WTC11 (cell line): ENCODE measurements at regions not wholly inside any gene's neighbourhood (a gene's known extent, or its start where the extent isn't known, plus 50 kb on each side); places are given as distances from the start of the nearest gene placed in this dataset.

ENCODE experiments used
- ATAC-seq: fragments of 200-7000 bp; cut with Tn5 transposase; 2 replicates; pipeline ENCODE4 v1.10.0; 2021; ENCODE audit warnings: mild to moderate bottlenecking, moderate library complexity
- CTCF ChIA-PET: fragments of 300-600 bp; sonication (Branson Sonifier 250); formaldehyde crosslinking; loops from one replicate; lab custom pipeline; 2021; ENCODE audit warnings: antibody characterized with exemption; lab: Charles Lee
- POLR2A ChIA-PET: fragments of 350-600 bp; sonication (Branson Sonifier 250); formaldehyde crosslinking; loops from one replicate; lab custom pipeline; 2021; ENCODE audit warnings: antibody characterized with exemption; lab: Charles Lee
- DNase-seq: peaks from one replicate; pipeline ENCODE4 v3.0.0; 2021; ENCODE audit warnings: low spot score
- H3K27ac Mint-ChIP-seq: 2 replicates; pipeline ENCODE4 v1.8.0; 2021; ENCODE audit warnings: mixed read lengths
- H3K27me3 Mint-ChIP-seq: 2 replicates; pipeline ENCODE4 v1.8.0; 2021; ENCODE audit warnings: low read depth, mild to moderate bottlenecking, moderate library complexity, mixed read lengths
- H3K36me3 Mint-ChIP-seq: 2 replicates; pipeline ENCODE4 v1.8.0; 2021; ENCODE audit warnings: mixed read lengths
- H3K4me1 Mint-ChIP-seq: 2 replicates; pipeline ENCODE4 v1.8.0; 2022; ENCODE audit warnings: mixed read lengths
- H3K4me3 Mint-ChIP-seq: 2 replicates; pipeline ENCODE4 v1.8.0; 2021; ENCODE audit warnings: mild to moderate bottlenecking, moderate library complexity, mixed read lengths
- H3K9me3 Mint-ChIP-seq: 2 replicates; pipeline ENCODE4 v1.8.0; 2021; ENCODE audit warnings: mixed read lengths
- ATF1 ChIP-seq: sonication (generic); formaldehyde crosslinking; IDR thresholded peaks from 2 replicates; pipeline ENCODE4 v1.8.1; 2023; ENCODE audit warnings: mild to moderate bottlenecking, moderate library complexity, missing genetic modification reagents
- ETV6 ChIP-seq: sonication (generic); formaldehyde crosslinking; IDR thresholded peaks from 2 replicates; pipeline ENCODE4 v1.8.1; 2022; ENCODE audit warnings: mild to moderate bottlenecking, missing genetic modification reagents
- FOXK1 ChIP-seq: sonication (generic); formaldehyde crosslinking; IDR thresholded peaks from 2 replicates; pipeline ENCODE4 v1.8.0; 2022; ENCODE audit warnings: mild to moderate bottlenecking, moderate library complexity, missing genetic modification reagents
- FOXP4 ChIP-seq: sonication (generic); formaldehyde crosslinking; IDR thresholded peaks from 2 replicates; pipeline ENCODE4 v1.8.0; 2022; ENCODE audit warnings: mild to moderate bottlenecking, missing genetic modification reagents
- GRHL2 ChIP-seq: fragments of 250-450 bp; sonication (Bioruptor Pico); IDR thresholded peaks from 2 replicates; pipeline ENCODE4 v1.8.0; 2022; ENCODE audit warnings: mild to moderate bottlenecking, moderate library complexity; ENCODE audit not compliant: insufficient replicate concordance, severe bottlenecking
- IRF2 ChIP-seq: sonication (generic); formaldehyde crosslinking; IDR thresholded peaks from 2 replicates; pipeline ENCODE4 v1.8.0; 2022; ENCODE audit warnings: low read depth, missing genetic modification reagents, borderline replicate concordance
- JAZF1 ChIP-seq: fragments of 250-450 bp; sonication (Bioruptor Pico); IDR thresholded peaks from 2 replicates; pipeline ENCODE4 v1.9.0; 2021; ENCODE audit warnings: moderate library complexity, mild to moderate bottlenecking, inconsistent platforms
- MYBL2 ChIP-seq: sonication (generic); formaldehyde crosslinking; IDR thresholded peaks from 2 replicates; pipeline ENCODE4 v1.8.1; 2023; ENCODE audit warnings: mild to moderate bottlenecking, moderate library complexity, missing genetic modification reagents
- NR2C2 ChIP-seq: sonication (generic); formaldehyde crosslinking; IDR thresholded peaks from 2 replicates; pipeline ENCODE4 v1.8.0; 2022; ENCODE audit warnings: mild to moderate bottlenecking, missing genetic modification reagents
- OVOL2 ChIP-seq: fragments of 250-450 bp; sonication (Bioruptor Pico); IDR thresholded peaks from 2 replicates; pipeline ENCODE4 v1.9.0; 2021; ENCODE audit warnings: mild to moderate bottlenecking, borderline replicate concordance
- TCF7 ChIP-seq: sonication (generic); formaldehyde crosslinking; IDR thresholded peaks from 2 replicates; pipeline ENCODE4 v1.8.0; 2022; ENCODE audit warnings: mild to moderate bottlenecking, low read depth, missing genetic modification reagents, moderate library complexity
- TEAD4 ChIP-seq: sonication (generic); formaldehyde crosslinking; IDR thresholded peaks from 2 replicates; pipeline ENCODE4 v1.8.0; 2022; ENCODE audit warnings: mild to moderate bottlenecking, missing genetic modification reagents
- TP53 ChIP-seq: sonication (generic); formaldehyde crosslinking; IDR thresholded peaks from 2 replicates; pipeline ENCODE4 v1.8.1; 2023; ENCODE audit warnings: mild to moderate bottlenecking, missing genetic modification reagents
- ZNF423 ChIP-seq: fragments of 250-450 bp; sonication (Bioruptor Pico); IDR thresholded peaks from 2 replicates; pipeline ENCODE4 v2.1.2; 2022; ENCODE audit warnings: mild to moderate bottlenecking, moderate library complexity
- ZNF671 ChIP-seq: fragments of 250-450 bp; sonication (Bioruptor Pico); IDR thresholded peaks from 2 replicates; pipeline ENCODE4 v1.8.0; 2021; ENCODE audit warnings: mild to moderate bottlenecking
- TF ChIP-seq, protein P1 (sequence below): sonication (generic); formaldehyde crosslinking; IDR thresholded peaks from 2 replicates; pipeline ENCODE4 v1.8.0; 2023; ENCODE audit warnings: missing genetic modification reagents, mild to moderate bottlenecking, borderline replicate concordance
- TF ChIP-seq, protein P2 (sequence below): fragments of 250-450 bp; sonication (Bioruptor Pico); IDR thresholded peaks from 2 replicates; pipeline ENCODE4 v1.9.0; 2021; ENCODE audit warnings: mild to moderate bottlenecking, borderline replicate concordance
- TF ChIP-seq, protein P3 (sequence below): sonication (generic); formaldehyde crosslinking; IDR thresholded peaks from 2 replicates; pipeline ENCODE4 v1.8.1; 2022; ENCODE audit warnings: mild to moderate bottlenecking, moderate library complexity, missing genetic modification reagents
- TF ChIP-seq, protein P4 (sequence below): fragments of 250-450 bp; sonication (Bioruptor Pico); IDR thresholded peaks from 2 replicates; pipeline ENCODE4 v1.8.0; 2021; ENCODE audit warnings: mild to moderate bottlenecking

DNA sequence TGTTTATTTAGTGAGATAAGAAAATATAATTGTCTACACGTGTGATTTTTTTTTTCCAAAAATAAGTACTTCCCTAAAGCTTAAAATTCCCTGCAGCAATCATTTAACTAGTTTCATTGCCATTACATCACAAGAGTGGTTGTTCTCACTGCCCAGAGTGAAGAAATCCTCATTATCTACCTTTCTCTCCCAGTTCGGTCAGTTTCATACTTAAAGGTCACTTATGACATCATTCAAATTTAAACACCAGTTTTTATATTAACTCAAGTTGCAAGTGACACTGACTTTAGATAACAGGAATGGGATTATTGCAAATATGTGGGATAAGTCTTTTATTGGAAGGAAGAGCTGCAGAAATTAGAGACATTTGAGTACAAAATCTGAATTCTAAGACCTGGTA lies 1699.8 kb upstream of the IGFBP7 start:
- H3K9me3 Mint-ChIP-seq = no peaks in the 10 kb centered on the region
- ChIA-PET CTCF (interaction anchor here (0.5 kb wide), 1 partner anchor 17 kb away, joined by 3 read pairs; no protein-coding TSS in a partner anchor), POLR2A (no interaction called here)
- H3K27me3 Mint-ChIP-seq = no peaks in the 10 kb centered on the region
- H3K4me1 Mint-ChIP-seq = peaks cover 9% of the 10 kb centered on the region
- ATAC-seq = no peak
- no peak for DNase-seq
- no peak overlapping the region for H3K4me3 Mint-ChIP-seq
- TF ChIP-seq ETV6 (CRISPR knock-in tag) (no peak), FOXP4 (CRISPR knock-in tag) (no peak), ZNF671 (CRISPR knock-in tag) (no peak), TP53 (CRISPR knock-in tag) (no peak), ZNF423 (no peak), IRF2 (CRISPR knock-in tag) (no peak), JAZF1 (CRISPR knock-in tag) (no peak), FOXK1 (CRISPR knock-in tag) (no peak), GRHL2 (no peak), MYBL2 (no peak), TCF7 (CRISPR knock-in tag) (no peak), OVOL2 (CRISPR knock-in tag) (no peak), TEAD4 (CRISPR knock-in tag) (no peak), ATF1 (CRISPR knock-in tag) (no peak), NR2C2 (CRISPR knock-in tag) (no peak)
- TF ChIP-seq, protein P1, sequence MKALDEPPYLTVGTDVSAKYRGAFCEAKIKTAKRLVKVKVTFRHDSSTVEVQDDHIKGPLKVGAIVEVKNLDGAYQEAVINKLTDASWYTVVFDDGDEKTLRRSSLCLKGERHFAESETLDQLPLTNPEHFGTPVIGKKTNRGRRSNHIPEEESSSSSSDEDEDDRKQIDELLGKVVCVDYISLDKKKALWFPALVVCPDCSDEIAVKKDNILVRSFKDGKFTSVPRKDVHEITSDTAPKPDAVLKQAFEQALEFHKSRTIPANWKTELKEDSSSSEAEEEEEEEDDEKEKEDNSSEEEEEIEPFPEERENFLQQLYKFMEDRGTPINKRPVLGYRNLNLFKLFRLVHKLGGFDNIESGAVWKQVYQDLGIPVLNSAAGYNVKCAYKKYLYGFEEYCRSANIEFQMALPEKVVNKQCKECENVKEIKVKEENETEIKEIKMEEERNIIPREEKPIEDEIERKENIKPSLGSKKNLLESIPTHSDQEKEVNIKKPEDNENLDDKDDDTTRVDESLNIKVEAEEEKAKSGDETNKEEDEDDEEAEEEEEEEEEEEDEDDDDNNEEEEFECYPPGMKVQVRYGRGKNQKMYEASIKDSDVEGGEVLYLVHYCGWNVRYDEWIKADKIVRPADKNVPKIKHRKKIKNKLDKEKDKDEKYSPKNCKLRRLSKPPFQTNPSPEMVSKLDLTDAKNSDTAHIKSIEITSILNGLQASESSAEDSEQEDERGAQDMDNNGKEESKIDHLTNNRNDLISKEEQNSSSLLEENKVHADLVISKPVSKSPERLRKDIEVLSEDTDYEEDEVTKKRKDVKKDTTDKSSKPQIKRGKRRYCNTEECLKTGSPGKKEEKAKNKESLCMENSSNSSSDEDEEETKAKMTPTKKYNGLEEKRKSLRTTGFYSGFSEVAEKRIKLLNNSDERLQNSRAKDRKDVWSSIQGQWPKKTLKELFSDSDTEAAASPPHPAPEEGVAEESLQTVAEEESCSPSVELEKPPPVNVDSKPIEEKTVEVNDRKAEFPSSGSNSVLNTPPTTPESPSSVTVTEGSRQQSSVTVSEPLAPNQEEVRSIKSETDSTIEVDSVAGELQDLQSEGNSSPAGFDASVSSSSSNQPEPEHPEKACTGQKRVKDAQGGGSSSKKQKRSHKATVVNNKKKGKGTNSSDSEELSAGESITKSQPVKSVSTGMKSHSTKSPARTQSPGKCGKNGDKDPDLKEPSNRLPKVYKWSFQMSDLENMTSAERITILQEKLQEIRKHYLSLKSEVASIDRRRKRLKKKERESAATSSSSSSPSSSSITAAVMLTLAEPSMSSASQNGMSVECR = no peak
- TF ChIP-seq, protein P2, sequence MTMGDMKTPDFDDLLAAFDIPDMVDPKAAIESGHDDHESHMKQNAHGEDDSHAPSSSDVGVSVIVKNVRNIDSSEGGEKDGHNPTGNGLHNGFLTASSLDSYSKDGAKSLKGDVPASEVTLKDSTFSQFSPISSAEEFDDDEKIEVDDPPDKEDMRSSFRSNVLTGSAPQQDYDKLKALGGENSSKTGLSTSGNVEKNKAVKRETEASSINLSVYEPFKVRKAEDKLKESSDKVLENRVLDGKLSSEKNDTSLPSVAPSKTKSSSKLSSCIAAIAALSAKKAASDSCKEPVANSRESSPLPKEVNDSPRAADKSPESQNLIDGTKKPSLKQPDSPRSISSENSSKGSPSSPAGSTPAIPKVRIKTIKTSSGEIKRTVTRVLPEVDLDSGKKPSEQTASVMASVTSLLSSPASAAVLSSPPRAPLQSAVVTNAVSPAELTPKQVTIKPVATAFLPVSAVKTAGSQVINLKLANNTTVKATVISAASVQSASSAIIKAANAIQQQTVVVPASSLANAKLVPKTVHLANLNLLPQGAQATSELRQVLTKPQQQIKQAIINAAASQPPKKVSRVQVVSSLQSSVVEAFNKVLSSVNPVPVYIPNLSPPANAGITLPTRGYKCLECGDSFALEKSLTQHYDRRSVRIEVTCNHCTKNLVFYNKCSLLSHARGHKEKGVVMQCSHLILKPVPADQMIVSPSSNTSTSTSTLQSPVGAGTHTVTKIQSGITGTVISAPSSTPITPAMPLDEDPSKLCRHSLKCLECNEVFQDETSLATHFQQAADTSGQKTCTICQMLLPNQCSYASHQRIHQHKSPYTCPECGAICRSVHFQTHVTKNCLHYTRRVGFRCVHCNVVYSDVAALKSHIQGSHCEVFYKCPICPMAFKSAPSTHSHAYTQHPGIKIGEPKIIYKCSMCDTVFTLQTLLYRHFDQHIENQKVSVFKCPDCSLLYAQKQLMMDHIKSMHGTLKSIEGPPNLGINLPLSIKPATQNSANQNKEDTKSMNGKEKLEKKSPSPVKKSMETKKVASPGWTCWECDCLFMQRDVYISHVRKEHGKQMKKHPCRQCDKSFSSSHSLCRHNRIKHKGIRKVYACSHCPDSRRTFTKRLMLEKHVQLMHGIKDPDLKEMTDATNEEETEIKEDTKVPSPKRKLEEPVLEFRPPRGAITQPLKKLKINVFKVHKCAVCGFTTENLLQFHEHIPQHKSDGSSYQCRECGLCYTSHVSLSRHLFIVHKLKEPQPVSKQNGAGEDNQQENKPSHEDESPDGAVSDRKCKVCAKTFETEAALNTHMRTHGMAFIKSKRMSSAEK (CRISPR knock-in tag) = no peak
- TF ChIP-seq, protein P3, sequence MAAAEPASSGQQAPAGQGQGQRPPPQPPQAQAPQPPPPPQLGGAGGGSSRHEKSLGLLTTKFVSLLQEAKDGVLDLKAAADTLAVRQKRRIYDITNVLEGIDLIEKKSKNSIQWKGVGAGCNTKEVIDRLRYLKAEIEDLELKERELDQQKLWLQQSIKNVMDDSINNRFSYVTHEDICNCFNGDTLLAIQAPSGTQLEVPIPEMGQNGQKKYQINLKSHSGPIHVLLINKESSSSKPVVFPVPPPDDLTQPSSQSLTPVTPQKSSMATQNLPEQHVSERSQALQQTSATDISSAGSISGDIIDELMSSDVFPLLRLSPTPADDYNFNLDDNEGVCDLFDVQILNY (CRISPR knock-in tag) = no peak
- TF ChIP-seq, protein P4, sequence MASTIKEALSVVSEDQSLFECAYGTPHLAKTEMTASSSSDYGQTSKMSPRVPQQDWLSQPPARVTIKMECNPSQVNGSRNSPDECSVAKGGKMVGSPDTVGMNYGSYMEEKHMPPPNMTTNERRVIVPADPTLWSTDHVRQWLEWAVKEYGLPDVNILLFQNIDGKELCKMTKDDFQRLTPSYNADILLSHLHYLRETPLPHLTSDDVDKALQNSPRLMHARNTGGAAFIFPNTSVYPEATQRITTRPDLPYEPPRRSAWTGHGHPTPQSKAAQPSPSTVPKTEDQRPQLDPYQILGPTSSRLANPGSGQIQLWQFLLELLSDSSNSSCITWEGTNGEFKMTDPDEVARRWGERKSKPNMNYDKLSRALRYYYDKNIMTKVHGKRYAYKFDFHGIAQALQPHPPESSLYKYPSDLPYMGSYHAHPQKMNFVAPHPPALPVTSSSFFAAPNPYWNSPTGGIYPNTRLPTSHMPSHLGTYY (CRISPR knock-in tag) = no peak
- H3K27ac Mint-ChIP-seq = no peak overlapping the region
- no peaks in the 10 kb centered on the region for H3K36me3 Mint-ChIP-seq
